ENCODE measurements at regions not wholly inside any gene's neighbourhood (a gene's known extent, or its start where the extent isn't known, plus 50 kb on each side); places are given as distances from the start of the nearest gene placed in this dataset.
"Not testable (repeated sequence)": the region's sequence is repeated elsewhere in the genome, so short reads cannot be mapped to it uniquely, and the experiment has no call there.

GRCh38 chr5:56755036-56755555 lies 60.3 kb upstream of the MAP3K1 start:
- no peaks in the 10 kb centered on the region for H3K36me3 Mint-ChIP-seq (ENCODE audit: low read depth)
- no peaks in the 10 kb centered on the region for H3K36me3 ChIP-seq (ENCODE audit: insufficient read depth, low read length)
- TF ChIP-seq, protein P1, sequence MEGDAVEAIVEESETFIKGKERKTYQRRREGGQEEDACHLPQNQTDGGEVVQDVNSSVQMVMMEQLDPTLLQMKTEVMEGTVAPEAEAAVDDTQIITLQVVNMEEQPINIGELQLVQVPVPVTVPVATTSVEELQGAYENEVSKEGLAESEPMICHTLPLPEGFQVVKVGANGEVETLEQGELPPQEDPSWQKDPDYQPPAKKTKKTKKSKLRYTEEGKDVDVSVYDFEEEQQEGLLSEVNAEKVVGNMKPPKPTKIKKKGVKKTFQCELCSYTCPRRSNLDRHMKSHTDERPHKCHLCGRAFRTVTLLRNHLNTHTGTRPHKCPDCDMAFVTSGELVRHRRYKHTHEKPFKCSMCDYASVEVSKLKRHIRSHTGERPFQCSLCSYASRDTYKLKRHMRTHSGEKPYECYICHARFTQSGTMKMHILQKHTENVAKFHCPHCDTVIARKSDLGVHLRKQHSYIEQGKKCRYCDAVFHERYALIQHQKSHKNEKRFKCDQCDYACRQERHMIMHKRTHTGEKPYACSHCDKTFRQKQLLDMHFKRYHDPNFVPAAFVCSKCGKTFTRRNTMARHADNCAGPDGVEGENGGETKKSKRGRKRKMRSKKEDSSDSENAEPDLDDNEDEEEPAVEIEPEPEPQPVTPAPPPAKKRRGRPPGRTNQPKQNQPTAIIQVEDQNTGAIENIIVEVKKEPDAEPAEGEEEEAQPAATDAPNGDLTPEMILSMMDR (IDR thresholded peaks at IDR 0.05) = no peak
- no peaks in the 10 kb centered on the region for H3K9me3 ChIP-seq (ENCODE audit: control insufficient read depth in 1 of 2, insufficient read depth in 1 of 2, low read length in 2 of 2)
- H3K4me1 ChIP-seq (ENCODE audit: insufficient read depth, low read length) = no peaks in the 10 kb centered on the region
- no peak overlapping the region for H3K4me3 Mint-ChIP-seq
- DNase-seq = no peak
- ChIA-PET POLR2A (no interaction called here), CTCF (interaction anchor here (1.0 kb wide), 1 partner anchor 51 kb away, joined by 3 read pairs; no protein-coding TSS in a partner anchor)
- H3K27ac ChIP-seq (ENCODE audit: low read depth in 1 of 2, low read length in 2 of 2) = no peak overlapping the region
- H3K27ac Mint-ChIP-seq = no peak overlapping the region
- intact Hi-C loops (cut with DNase I, micrococcal nuclease) = no loop called here
- peaks cover 3% of the 10 kb centered on the region for H3K9me3 Mint-ChIP-seq
- no peak overlapping the region for H3K4me3 ChIP-seq (ENCODE audit: low read length)
- no peaks in the 10 kb centered on the region for H3K27me3 ChIP-seq (ENCODE audit: control insufficient read depth in 1 of 2, insufficient read depth in 2 of 2, low read length in 2 of 2)
- H3K27me3 Mint-ChIP-seq = no peaks in the 10 kb centered on the region
- peaks cover 7% of the 10 kb centered on the region for H3K4me1 Mint-ChIP-seq (ENCODE audit: low read depth)
- no peak for ATAC-seq (ENCODE audit: poor library complexity)

DNA sequence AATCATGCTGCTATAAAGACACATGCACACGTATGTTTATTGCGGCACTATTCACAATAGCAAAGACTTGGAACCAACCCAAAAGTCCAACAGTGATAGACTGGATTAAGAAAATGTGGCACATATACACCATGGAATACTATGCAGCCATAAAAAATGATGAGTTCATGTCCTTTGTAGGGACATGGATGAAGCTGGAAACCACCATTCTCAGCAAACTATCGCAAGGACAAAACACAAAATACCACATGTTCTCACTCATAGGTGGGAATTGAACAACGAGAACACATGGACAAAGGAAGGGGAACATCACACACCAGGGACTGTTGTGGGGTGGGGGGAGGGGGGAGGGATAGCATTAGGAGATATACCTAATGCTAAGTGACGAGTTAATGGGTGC lies 61.8 kb upstream of the MAP3K1 start:
- CTCF ChIA-PET; H3K27ac ChIP-seq (ENCODE audit: low read depth in 1 of 2, low read length in 2 of 2); H3K4me3 Mint-ChIP-seq; H3K4me3 ChIP-seq (ENCODE audit: low read length); ATAC-seq (ENCODE audit: poor library complexity); H3K9me3 ChIP-seq (ENCODE audit: control insufficient read depth in 1 of 2, insufficient read depth in 1 of 2, low read length in 2 of 2); H3K9me3 Mint-ChIP-seq; H3K4me1 Mint-ChIP-seq (ENCODE audit: low read depth); H3K27me3 Mint-ChIP-seq; H3K36me3 ChIP-seq (ENCODE audit: insufficient read depth, low read length); POLR2A ChIA-PET; H3K4me1 ChIP-seq (ENCODE audit: insufficient read depth, low read length); H3K36me3 Mint-ChIP-seq (ENCODE audit: low read depth); H3K27me3 ChIP-seq (ENCODE audit: control insufficient read depth in 1 of 2, insufficient read depth in 2 of 2, low read length in 2 of 2); H3K27ac Mint-ChIP-seq; DNase-seq; intact Hi-C loops (cut with DNase I, micrococcal nuclease): not testable (repeated sequence)

- H3K36me3 ChIP-seq (ENCODE audit: insufficient read depth, low read length) = no peaks in the 10 kb centered on the region
- POLR2A ChIA-PET = no interaction called here
- no peaks in the 10 kb centered on the region for H3K9me3 ChIP-seq (ENCODE audit: control insufficient read depth in 1 of 2, insufficient read depth in 1 of 2, low read length in 2 of 2)
- H3K4me3 ChIP-seq (ENCODE audit: low read length) = no peak overlapping the region
- peaks cover 3% of the 10 kb centered on the region for H3K9me3 Mint-ChIP-seq
- H3K27ac ChIP-seq (ENCODE audit: low read depth in 1 of 2, low read length in 2 of 2) = no peak overlapping the region
- H3K27me3 Mint-ChIP-seq = no peaks in the 10 kb centered on the region
- DNase-seq (no peak), ATAC-seq (ENCODE audit: poor library complexity) (no peak)
- CTCF ChIA-PET = no interaction called here
- intact Hi-C loops (cut with DNase I, micrococcal nuclease) = no loop called here
- H3K4me1 ChIP-seq (ENCODE audit: insufficient read depth, low read length) = no peaks in the 10 kb centered on the region
- TF ChIP-seq, protein P1 (IDR thresholded peaks at IDR 0.05) = no peak
- H3K4me1 Mint-ChIP-seq (ENCODE audit: low read depth) = no peaks in the 10 kb centered on the region
- no peak overlapping the region for H3K4me3 Mint-ChIP-seq
- H3K36me3 Mint-ChIP-seq (ENCODE audit: low read depth) = no peaks in the 10 kb centered on the region
- no peaks in the 10 kb centered on the region for H3K27me3 ChIP-seq (ENCODE audit: control insufficient read depth in 1 of 2, insufficient read depth in 2 of 2, low read length in 2 of 2)
- H3K27ac Mint-ChIP-seq = no peak overlapping the region
Observed at GRCh38 chr5:56751572-56752313, 63.6 kb upstream of the MAP3K1 start.

DNA sequence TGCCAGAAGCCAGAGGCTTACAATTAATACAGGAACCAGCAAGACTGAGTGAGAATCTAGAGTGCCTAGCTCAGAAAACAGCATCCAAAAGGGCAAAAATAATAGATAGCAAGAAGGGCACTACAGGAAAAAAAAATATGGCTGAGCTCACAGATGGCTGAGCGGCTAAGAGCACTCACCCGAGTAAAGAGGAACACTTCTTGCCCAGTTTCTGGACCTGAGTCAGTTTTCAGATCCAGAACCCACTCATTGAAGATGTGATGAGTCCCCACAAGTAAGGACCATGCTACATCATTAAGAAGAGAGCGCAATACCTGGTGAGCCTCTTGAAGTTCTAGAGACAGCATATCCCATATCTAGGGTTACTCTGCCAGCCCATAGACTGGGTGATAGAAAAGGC lies 65.5 kb upstream of the MAP3K1 start:
- Mint-ChIP-seq H3K36me3 (ENCODE audit: low read depth) (no peaks in the 10 kb centered on the region), H3K4me1 (ENCODE audit: low read depth) (no peaks in the 10 kb centered on the region), H3K27ac (no peak overlapping the region), H3K4me3 (no peak overlapping the region), H3K27me3 (no peaks in the 10 kb centered on the region), H3K9me3 (peaks cover 3% of the 10 kb centered on the region)
- H3K4me3 ChIP-seq (ENCODE audit: low read length) = no peak overlapping the region
- H3K36me3 ChIP-seq (ENCODE audit: insufficient read depth, low read length) = no peaks in the 10 kb centered on the region
- H3K4me1 ChIP-seq (ENCODE audit: insufficient read depth, low read length) = no peaks in the 10 kb centered on the region
- DNase-seq (no peak), ATAC-seq (ENCODE audit: poor library complexity) (no peak)
- H3K27ac ChIP-seq (ENCODE audit: low read depth in 1 of 2, low read length in 2 of 2) = no peak overlapping the region
- H3K27me3 ChIP-seq (ENCODE audit: control insufficient read depth in 1 of 2, insufficient read depth in 2 of 2, low read length in 2 of 2) = no peaks in the 10 kb centered on the region
- POLR2A ChIA-PET = no interaction called here
- intact Hi-C loops (cut with DNase I, micrococcal nuclease) = no loop called here
- CTCF ChIA-PET = no interaction called here
- TF ChIP-seq, protein P1 (IDR thresholded peaks at IDR 0.05) = no peak
- H3K9me3 ChIP-seq (ENCODE audit: control insufficient read depth in 1 of 2, insufficient read depth in 1 of 2, low read length in 2 of 2) = no peaks in the 10 kb centered on the region

All from CD4-positive, alpha-beta T cell (primary cell).